Psoas muscle (tissue), 7 donors: ENCODE measurements at regions not wholly inside any gene's neighbourhood (a gene's known extent, or its start where the extent isn't known, plus 50 kb on each side); places are given as distances from the start of the nearest gene placed in this dataset.
"Not testable (repeated sequence)": the region's sequence is repeated elsewhere in the genome, so short reads cannot be mapped to it uniquely, and the experiment has no call there.

Experiments
- ATAC-seq, 4 donors: fragments of 200-7000 bp; cut with Tn5 transposase; one replicate each; pipeline ENCODE4 v1.9.1; 2020; ENCODE audit warnings: moderate library complexity in 3 of 4, mild to moderate bottlenecking in 2 of 4
- DNase-seq, 2 donors: peaks; one replicate each; pipeline ENCODE4 v3.0.0-alpha.2; 2020
- H3K27ac ChIP-seq: fragments of 200-600 bp; one replicate; pipeline ENCODE4 v1.8.0; 2022
- H3K27me3 ChIP-seq, 3 donors: fragments of 200-600 bp in 1 of 3; one replicate each; pipeline versions ENCODE4 v1.6.1 to v1.8.0; 2013 to 2022; ENCODE audit warnings: low read length in 2 of 3, mild to moderate bottlenecking in 2 of 3, moderate library complexity in 1 of 3; ENCODE audit not compliant: insufficient read depth in 3 of 3
- H3K36me3 ChIP-seq, 2 donors: fragments of 200-600 bp in 1 of 2; one replicate each; pipeline versions ENCODE4 v1.6.1 to v1.8.0; 2013 to 2022; ENCODE audit warnings: low read depth in 1 of 2, mild to moderate bottlenecking in 1 of 2, moderate library complexity in 1 of 2; ENCODE audit not compliant: insufficient read depth in 1 of 2
- H3K4me1 ChIP-seq: fragments of 200-600 bp; one replicate; pipeline ENCODE4 v1.8.0; 2022
- H3K4me3 ChIP-seq: fragments of 200-600 bp; one replicate; pipeline ENCODE4 v1.8.0; 2022; ENCODE audit warnings: mild to moderate bottlenecking
- H3K9me3 ChIP-seq: fragments of 200-600 bp; one replicate; pipeline ENCODE4 v1.8.0; 2022
- CTCF ChIP-seq: fragments of 200-600 bp; IDR thresholded peaks from one replicate; pipeline ENCODE4 v1.8.0; 2022; ENCODE audit warnings: antibody characterized with exemption
- WGBS, 3 donors: extraction: QIAGEN DNeasy Blood & Tissue Kit; methylation state at CpG; one replicate each; pipeline versions ENCODE4 v1.1.6 to v1.1.7; 2013; 5-methylcytosine and 5-hydroxymethylcytosine counted together
- intact Hi-C, 2 donors: fragments of 100-400 bp; cut with DNase I; formaldehyde crosslinking; loops; one replicate each; pipeline versions ENCODE4 v1.11.0 to v1.14.2; 2022
- donor health status: healthy with polysubstance abuse.
- donor health status: DM: no; HTN: no; CAD: no; lungs with moderate emphysema.
- donor health status: Bipolar disorder and iron deficiency.
- donor health status: healthy.
- donor health status: DM: yes; HTN: yes; CAD: no.
- donor health status: DM: no; HTN: no; CAD: no.
- donor health status: DM: yes; HTN: yes; CAD: no.

GRCh38 chr12:124647316-124647715 lies 79.9 kb upstream of the NCOR2 start:
- Histone ChIP-seq H3K27ac (no peak overlapping the region), H3K36me3 (no peaks in the 10 kb centered on the region), H3K4me3 (no peak overlapping the region), H3K27me3 (no peaks in the 10 kb centered on the region), H3K9me3 (peaks cover 8% of the 10 kb centered on the region), H3K4me1 (no peaks in the 10 kb centered on the region)
- DNase-seq: peak in 1 of 2 donors; percentile 10
- no peak for ATAC-seq
- TF ChIP-seq CTCF: no peak
- intact Hi-C loops: no loop called here
- 81 to 83% (median 81%) methylated on average over 6 of the region's 6 CpGs for WGBS, 3 donors

- Histone ChIP-seq H3K4me1 (no peaks in the 10 kb centered on the region), H3K27ac (no peak overlapping the region), H3K4me3 (no peak overlapping the region), H3K36me3 (no peaks in the 10 kb centered on the region), H3K27me3 (no peaks in the 10 kb centered on the region), H3K9me3 (peaks cover 8% of the 10 kb centered on the region)
- 78 to 82% (median 81%) methylated on average over 34 of the region's 34 CpGs for WGBS, 3 donors
- intact Hi-C loops: no loop called here
- peak in 1 of 2 donors; percentile 52 for DNase-seq
- no peak for ATAC-seq
- TF ChIP-seq CTCF: no peak
These were observed 79.2 kb upstream of the NCOR2 start for GRCh38 chr12:124646385-124647230.

GRCh38 chr12:124645530-124646244 lies 78.3 kb upstream of the NCOR2 start:
- Histone ChIP-seq H3K27ac (no peak overlapping the region), H3K36me3 (no peaks in the 10 kb centered on the region)
- 69 to 79% (median 73%) methylated on average over 18 of the region's 18 CpGs for WGBS, 3 donors

GRCh38 chr12:124643768-124644167 lies 76.4 kb upstream of the NCOR2 start:
- DNase-seq, H3K36me3 ChIP-seq, H3K27ac ChIP-seq, H3K4me1 ChIP-seq, ATAC-seq, H3K27me3 ChIP-seq, H3K9me3 ChIP-seq, intact Hi-C loops, H3K4me3 ChIP-seq: not testable (repeated sequence)
- WGBS, 3 donors: 97 to 100% (median 99%) methylated on average over 6 of the region's 6 CpGs

More at GRCh38 chr12:124645530-124646244, 78.3 kb upstream of the NCOR2 start:
- peak in 1 of 2 donors; percentile 36 for DNase-seq
- intact Hi-C loops: no loop called here
- ATAC-seq: no peak
- no peak for TF ChIP-seq CTCF
- Histone ChIP-seq H3K9me3 (peaks cover 8% of the 10 kb centered on the region), H3K27me3 (no peaks in the 10 kb centered on the region), H3K4me3 (no peak overlapping the region), H3K4me1 (no peaks in the 10 kb centered on the region)

GRCh38 chr12:124642105-124642504 lies 74.7 kb upstream of the NCOR2 start:
- H3K4me3 ChIP-seq: no peak overlapping the region
- no peaks in the 10 kb centered on the region for H3K27me3 ChIP-seq
- DNase-seq: no peak
- H3K27ac ChIP-seq: no peak overlapping the region
- H3K36me3 ChIP-seq: no peaks in the 10 kb centered on the region
- WGBS, 3 donors: 91 to 98% (median 94%) methylated on average over 8 of the region's 8 CpGs
- intact Hi-C loops: no loop called here
- no peaks in the 10 kb centered on the region for H3K9me3 ChIP-seq
- no peak for ATAC-seq
- H3K4me1 ChIP-seq: peaks cover 9% of the 10 kb centered on the region
- no peak for TF ChIP-seq CTCF
